GM19395 (cell line): ENCODE measurements at regions not wholly inside any gene's neighbourhood (a gene's known extent, or its start where the extent isn't known, plus 50 kb on each side); places are given as distances from the start of the nearest gene placed in this dataset.
A peak's percentile ranks its signal among the peaks of the same experiment; 100 is the strongest.
"Not testable (repeated sequence)": the region's sequence is repeated elsewhere in the genome, so short reads cannot be mapped to it uniquely, and the experiment has no call there.

ENCODE experiments used
- ATAC-seq: cut with Tn5 transposase; IDR thresholded peaks from one replicate; pipeline ENCODE4 v1.9.1; 2021; ENCODE audit warnings: mild to moderate bottlenecking, moderate library complexity; ENCODE audit not compliant: unreplicated experiment

GRCh38 chr11:122209619-122210366, 93.8 kb upstream of the BLID start:
- no peak for ATAC-seq

- ATAC-seq = no peak
Observed at GRCh38 chr11:122207921-122208764, 92.1 kb upstream of the BLID start.

GRCh38 chr11:122207505-122207904, 91.5 kb upstream of the BLID start:
- no peak for ATAC-seq

- no peak for ATAC-seq
Observed at GRCh38 chr11:122205036-122205435, 89.0 kb upstream of the BLID start.

GRCh38 chr11:122204206-122204605, 88.2 kb upstream of the BLID start:
- no peak for ATAC-seq

- peak; percentile 84 for ATAC-seq
Observed at GRCh38 chr11:122202951-122203456, 87.0 kb upstream of the BLID start.

- ATAC-seq = peak; percentile 32
Observed at GRCh38 chr11:122202161-122202950, 86.3 kb upstream of the BLID start.

- no peak for ATAC-seq
Observed at GRCh38 chr11:122201106-122201505, 85.1 kb upstream of the BLID start.

- no peak for ATAC-seq
Observed at GRCh38 chr11:122199661-122200060, 83.6 kb upstream of the BLID start.

GRCh38 chr11:122198291-122198983, 82.4 kb upstream of the BLID start:
- ATAC-seq = no peak

GRCh38 chr11:122197066-122197987, 81.3 kb upstream of the BLID start:
- ATAC-seq = no peak

- ATAC-seq = no peak
Observed at GRCh38 chr11:122195790-122196189, 79.8 kb upstream of the BLID start.

- not testable (repeated sequence) for ATAC-seq
Observed at GRCh38 chr11:122193881-122194480, 78.0 kb upstream of the BLID start.

GRCh38 chr11:122193457-122193856, 77.4 kb upstream of the BLID start:
- ATAC-seq = no peak

GRCh38 chr11:122192634-122193255, 76.7 kb upstream of the BLID start:
- ATAC-seq = no peak

- no peak for ATAC-seq
Observed at GRCh38 chr11:122190768-122191167, 74.8 kb upstream of the BLID start.

GRCh38 chr11:122189229-122189628, 73.2 kb upstream of the BLID start:
- ATAC-seq = no peak

- ATAC-seq = no peak
Observed at GRCh38 chr11:122187373-122188165, 71.6 kb upstream of the BLID start.
